ENCODE measurements at regions not wholly inside any gene's neighbourhood (a gene's known extent, or its start where the extent isn't known, plus 50 kb on each side); places are given as distances from the start of the nearest gene placed in this dataset.

DNA sequence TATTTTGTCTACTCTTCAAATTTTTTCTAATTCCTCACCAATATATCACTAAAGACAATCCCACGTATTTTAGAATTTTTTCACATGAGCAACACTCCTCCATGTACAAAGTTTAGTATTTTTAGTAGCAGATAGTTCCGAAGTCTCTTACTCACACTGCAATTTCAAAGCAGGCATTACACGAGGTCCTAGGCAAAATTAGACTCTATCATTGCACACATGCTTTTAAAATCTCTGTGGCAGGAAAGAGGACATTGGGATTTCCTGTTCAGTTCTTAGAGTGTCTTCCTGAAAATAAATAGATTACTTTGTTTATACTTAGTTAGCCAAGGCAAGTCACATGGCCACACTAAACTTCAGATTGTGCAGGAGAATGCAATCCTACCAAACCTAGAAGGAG, 847.7 kb downstream of the ROBO2 start:
- Histone ChIP-seq H3K23ac (ENCODE audit: low read length) (no peak overlapping the region), H3K27ac (ENCODE audit: low read depth, low read length) (no peak overlapping the region), H3K9ac (ENCODE audit: low read length) (no peak overlapping the region), H2BK120ac (ENCODE audit: insufficient read depth, low read length, poor library complexity) (no peak overlapping the region), H3K27me3 (ENCODE audit: insufficient read depth, low read length) (no peaks in the 10 kb centered on the region), H3K14ac (ENCODE audit: low read length) (no peak overlapping the region), H4K12ac (ENCODE audit: low read depth, low read length) (no peak overlapping the region), H3K4me1 (ENCODE audit: control insufficient read depth in 1 of 2, insufficient read depth in 2 of 2, low read length in 2 of 2) (no peaks in the 10 kb centered on the region), H2BK5ac (ENCODE audit: low read depth, low read length, poor library complexity) (no peak overlapping the region), H3K18ac (ENCODE audit: low read length) (no peak overlapping the region), H3K79me1 (ENCODE audit: low read length) (no peaks in the 10 kb centered on the region), H2BK12ac (ENCODE audit: low read length) (no peak overlapping the region), H3K4ac (ENCODE audit: low read depth, low read length) (no peak overlapping the region), H4K8ac (ENCODE audit: low read depth, low read length) (no peak overlapping the region), H3K4me3 (ENCODE audit: low read depth, low read length) (no peak overlapping the region), H4K91ac (ENCODE audit: low read depth, low read length) (no peak overlapping the region), H2AFZ (ENCODE audit: insufficient read depth, low read length, poor library complexity) (no peak overlapping the region), H2AK5ac (ENCODE audit: low read length) (no peak overlapping the region), H3K4me2 (ENCODE audit: low read length) (no peak overlapping the region), H3K36me3 (ENCODE audit: control insufficient read depth in 1 of 2, insufficient read depth in 2 of 2, low read length in 2 of 2) (no peaks in the 10 kb centered on the region), H3K9me3 (ENCODE audit: insufficient read depth, low read depth, low read length) (no peaks in the 10 kb centered on the region), H3K79me2 (ENCODE audit: control insufficient read depth, insufficient read depth, low read length, poor library complexity) (no peaks in the 10 kb centered on the region)
- 100% methylated on average over 1 of the region's 3 CpGs for WGBS (ENCODE audit: extremely low coverage, insufficient coverage, insufficient read length)
- no peak for DNase-seq

DNA sequence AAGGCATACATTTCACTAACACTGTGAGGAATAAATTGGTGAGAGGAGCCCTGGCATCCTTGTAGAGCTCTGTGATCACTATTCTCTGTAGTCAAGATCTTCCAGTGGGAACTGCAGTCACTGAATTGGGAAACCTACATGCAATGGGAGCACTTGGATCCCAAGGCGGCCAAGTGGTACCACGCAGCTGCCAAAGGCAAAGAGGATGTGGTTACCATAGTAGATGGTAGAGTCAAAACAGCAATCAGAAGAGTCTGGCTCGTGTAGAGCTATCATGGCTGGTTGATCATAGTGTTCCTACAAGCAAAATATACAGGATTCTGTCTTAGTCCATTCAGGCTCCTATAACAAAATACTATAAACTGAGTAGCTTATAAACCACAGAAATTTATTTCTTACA, 849.7 kb downstream of the ROBO2 start:
- WGBS (ENCODE audit: extremely low coverage, insufficient coverage, insufficient read length), result no CpG with 5 or more reads among the region's 3 CpGs

DNA sequence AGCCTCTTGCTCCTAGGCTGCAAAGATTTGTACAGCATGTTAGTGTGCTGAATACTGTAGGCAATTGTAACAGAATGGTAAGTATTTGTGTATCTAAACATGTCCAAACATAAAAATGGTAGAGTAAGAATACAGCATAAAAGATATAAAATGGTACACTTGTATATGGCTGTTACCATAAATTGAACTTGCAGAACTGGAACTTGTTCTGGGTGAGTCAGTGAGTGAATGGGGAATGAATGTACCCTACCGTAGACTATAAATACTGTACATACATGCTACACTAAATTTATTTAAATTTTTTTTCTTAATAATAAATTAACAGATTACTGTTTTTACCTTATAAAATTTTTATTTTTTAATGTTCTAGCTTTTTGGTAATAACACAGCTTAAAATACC, 858.7 kb downstream of the ROBO2 start:
- no peak overlapping the region for H2BK5ac ChIP-seq (ENCODE audit: low read depth, low read length, poor library complexity)
- DNase-seq, result no peak
- no peak overlapping the region for H3K4me3 ChIP-seq (ENCODE audit: low read depth, low read length)
- no peaks in the 10 kb centered on the region for H3K79me2 ChIP-seq (ENCODE audit: control insufficient read depth, insufficient read depth, low read length, poor library complexity)
- no CpG with 5 or more reads among the region's 1 CpG for WGBS (ENCODE audit: extremely low coverage, insufficient coverage, insufficient read length)
- H2BK120ac ChIP-seq (ENCODE audit: insufficient read depth, low read length, poor library complexity), result no peak overlapping the region
- no peak overlapping the region for H2AK5ac ChIP-seq (ENCODE audit: low read length)
- no peak overlapping the region for H2AFZ ChIP-seq (ENCODE audit: insufficient read depth, low read length, poor library complexity)
- no peak overlapping the region for H3K27ac ChIP-seq (ENCODE audit: low read depth, low read length)
- no peak overlapping the region for H3K18ac ChIP-seq (ENCODE audit: low read length)
- H3K79me1 ChIP-seq (ENCODE audit: low read length), result no peaks in the 10 kb centered on the region
- no peak overlapping the region for H3K23ac ChIP-seq (ENCODE audit: low read length)
- no peaks in the 10 kb centered on the region for H3K9me3 ChIP-seq (ENCODE audit: insufficient read depth, low read depth, low read length)
- H3K4ac ChIP-seq (ENCODE audit: low read depth, low read length), result no peak overlapping the region
- no peak overlapping the region for H3K14ac ChIP-seq (ENCODE audit: low read length)
- no peak overlapping the region for H4K8ac ChIP-seq (ENCODE audit: low read depth, low read length)
- no peak overlapping the region for H4K12ac ChIP-seq (ENCODE audit: low read depth, low read length)
- H3K9ac ChIP-seq (ENCODE audit: low read length), result no peak overlapping the region
- no peak overlapping the region for H2BK12ac ChIP-seq (ENCODE audit: low read length)
- H3K36me3 ChIP-seq (ENCODE audit: control insufficient read depth in 1 of 2, insufficient read depth in 2 of 2, low read length in 2 of 2), result no peaks in the 10 kb centered on the region
- H4K91ac ChIP-seq (ENCODE audit: low read depth, low read length), result no peak overlapping the region
- no peaks in the 10 kb centered on the region for H3K27me3 ChIP-seq (ENCODE audit: insufficient read depth, low read length)
- no peaks in the 10 kb centered on the region for H3K4me1 ChIP-seq (ENCODE audit: control insufficient read depth in 1 of 2, insufficient read depth in 2 of 2, low read length in 2 of 2)
- no peak overlapping the region for H3K4me2 ChIP-seq (ENCODE audit: low read length)

More for the DNA sequence above, 849.7 kb downstream of the ROBO2 start:
- Histone ChIP-seq H2BK120ac (ENCODE audit: insufficient read depth, low read length, poor library complexity) (no peak overlapping the region), H3K4me2 (ENCODE audit: low read length) (no peak overlapping the region), H3K9me3 (ENCODE audit: insufficient read depth, low read depth, low read length) (no peaks in the 10 kb centered on the region), H2BK5ac (ENCODE audit: low read depth, low read length, poor library complexity) (no peak overlapping the region), H3K14ac (ENCODE audit: low read length) (no peak overlapping the region), H3K4ac (ENCODE audit: low read depth, low read length) (no peak overlapping the region), H3K4me3 (ENCODE audit: low read depth, low read length) (no peak overlapping the region), H3K27me3 (ENCODE audit: insufficient read depth, low read length) (no peaks in the 10 kb centered on the region), H3K4me1 (ENCODE audit: control insufficient read depth in 1 of 2, insufficient read depth in 2 of 2, low read length in 2 of 2) (no peaks in the 10 kb centered on the region), H3K36me3 (ENCODE audit: control insufficient read depth in 1 of 2, insufficient read depth in 2 of 2, low read length in 2 of 2) (no peaks in the 10 kb centered on the region), H3K79me1 (ENCODE audit: low read length) (no peaks in the 10 kb centered on the region), H4K12ac (ENCODE audit: low read depth, low read length) (no peak overlapping the region), H3K27ac (ENCODE audit: low read depth, low read length) (no peak overlapping the region), H4K91ac (ENCODE audit: low read depth, low read length) (no peak overlapping the region), H3K79me2 (ENCODE audit: control insufficient read depth, insufficient read depth, low read length, poor library complexity) (no peaks in the 10 kb centered on the region), H2AFZ (ENCODE audit: insufficient read depth, low read length, poor library complexity) (no peak overlapping the region), H2AK5ac (ENCODE audit: low read length) (no peak overlapping the region), H3K18ac (ENCODE audit: low read length) (no peak overlapping the region), H2BK12ac (ENCODE audit: low read length) (no peak overlapping the region), H4K8ac (ENCODE audit: low read depth, low read length) (no peak overlapping the region), H3K9ac (ENCODE audit: low read length) (no peak overlapping the region), H3K23ac (ENCODE audit: low read length) (no peak overlapping the region)
- no peak for DNase-seq

DNA sequence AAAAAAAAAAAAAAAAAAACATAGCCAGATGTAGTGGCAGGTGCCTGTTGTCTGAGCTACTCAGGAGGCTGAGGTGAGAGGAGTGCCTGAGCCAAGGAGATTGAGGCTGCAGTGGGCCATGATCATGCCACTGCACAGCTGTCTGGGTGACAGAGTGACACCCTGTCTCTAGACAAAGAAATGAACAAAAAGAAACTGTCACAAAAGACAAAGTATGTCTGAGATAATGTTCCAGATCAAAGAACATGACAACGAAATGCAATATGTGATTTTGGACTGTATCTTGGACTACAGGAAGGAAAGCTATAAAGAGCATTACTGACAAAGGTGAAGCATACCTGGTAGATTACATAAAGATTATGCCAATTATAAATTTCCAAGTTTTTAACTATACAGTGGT, 862.8 kb downstream of the ROBO2 start:
- Histone ChIP-seq H3K4me3 (ENCODE audit: low read depth, low read length) (no peak overlapping the region), H2AK5ac (ENCODE audit: low read length) (no peak overlapping the region), H3K9ac (ENCODE audit: low read length) (no peak overlapping the region), H3K23ac (ENCODE audit: low read length) (no peak overlapping the region), H4K91ac (ENCODE audit: low read depth, low read length) (no peak overlapping the region), H3K79me2 (ENCODE audit: control insufficient read depth, insufficient read depth, low read length, poor library complexity) (no peaks in the 10 kb centered on the region), H3K4ac (ENCODE audit: low read depth, low read length) (no peak overlapping the region), H3K27ac (ENCODE audit: low read depth, low read length) (no peak overlapping the region), H3K36me3 (ENCODE audit: control insufficient read depth in 1 of 2, insufficient read depth in 2 of 2, low read length in 2 of 2) (no peaks in the 10 kb centered on the region), H3K27me3 (ENCODE audit: insufficient read depth, low read length) (no peaks in the 10 kb centered on the region), H3K14ac (ENCODE audit: low read length) (no peak overlapping the region), H3K18ac (ENCODE audit: low read length) (no peak overlapping the region), H4K8ac (ENCODE audit: low read depth, low read length) (no peak overlapping the region), H4K12ac (ENCODE audit: low read depth, low read length) (no peak overlapping the region), H3K4me2 (ENCODE audit: low read length) (no peak overlapping the region), H3K79me1 (ENCODE audit: low read length) (no peaks in the 10 kb centered on the region), H3K9me3 (ENCODE audit: insufficient read depth, low read depth, low read length) (no peaks in the 10 kb centered on the region), H2BK120ac (ENCODE audit: insufficient read depth, low read length, poor library complexity) (no peak overlapping the region), H2BK5ac (ENCODE audit: low read depth, low read length, poor library complexity) (no peak overlapping the region), H3K4me1 (ENCODE audit: control insufficient read depth in 1 of 2, insufficient read depth in 2 of 2, low read length in 2 of 2) (no peaks in the 10 kb centered on the region), H2BK12ac (ENCODE audit: low read length) (no peak overlapping the region), H2AFZ (ENCODE audit: insufficient read depth, low read length, poor library complexity) (no peak overlapping the region)
- WGBS (ENCODE audit: extremely low coverage, insufficient coverage, insufficient read length), result no CpG with 5 or more reads among the region's 1 CpG
- DNase-seq, result no peak
